ENCODE measurements at regions not wholly inside any gene's neighbourhood (a gene's known extent, or its start where the extent isn't known, plus 50 kb on each side); places are given as distances from the start of the nearest gene placed in this dataset.
A peak's percentile ranks its signal among the peaks of the same experiment; 100 is the strongest.

DNA sequence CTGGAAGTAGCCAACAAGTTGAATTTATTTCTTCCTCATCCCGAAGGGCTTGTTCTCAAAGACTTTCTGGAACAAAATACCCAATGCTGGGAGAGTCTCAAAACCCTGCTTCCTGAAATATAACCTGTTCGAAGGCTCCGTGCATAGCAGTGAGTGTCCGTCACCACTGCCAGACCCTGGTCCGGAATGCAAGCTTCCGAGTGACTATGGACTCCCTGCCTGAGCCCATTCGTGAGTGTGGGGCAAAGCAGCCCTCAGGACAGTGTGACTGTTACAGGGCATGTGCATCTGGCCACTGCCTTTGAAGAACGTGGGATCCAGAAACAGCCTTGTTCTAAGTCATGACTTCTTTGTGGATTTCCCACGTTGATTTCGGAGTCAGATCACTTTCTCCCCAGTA lies 214.5 kb upstream of the IGF1R start:
- ATAC-seq (ENCODE audit: low read depth) (no peak), DNase-seq (ENCODE audit: low spot score) (no peak)
- no peaks in the 10 kb centered on the region for H3K4me1 ChIP-seq (ENCODE audit: insufficient read depth, poor library complexity, severe bottlenecking)
- no peaks in the 10 kb centered on the region for H3K36me3 ChIP-seq (ENCODE audit: low read depth)
- H3K27me3 ChIP-seq (ENCODE audit: insufficient read depth, poor library complexity, severe bottlenecking), result no peaks in the 10 kb centered on the region
- H3K27ac ChIP-seq (ENCODE audit: poor library complexity, severe bottlenecking), result no peak overlapping the region
- no peaks in the 10 kb centered on the region for H3K9me3 ChIP-seq (ENCODE audit: severe bottlenecking)
- no peak overlapping the region for H3K4me3 ChIP-seq (ENCODE audit: severe bottlenecking)
- TF ChIP-seq, protein P1, sequence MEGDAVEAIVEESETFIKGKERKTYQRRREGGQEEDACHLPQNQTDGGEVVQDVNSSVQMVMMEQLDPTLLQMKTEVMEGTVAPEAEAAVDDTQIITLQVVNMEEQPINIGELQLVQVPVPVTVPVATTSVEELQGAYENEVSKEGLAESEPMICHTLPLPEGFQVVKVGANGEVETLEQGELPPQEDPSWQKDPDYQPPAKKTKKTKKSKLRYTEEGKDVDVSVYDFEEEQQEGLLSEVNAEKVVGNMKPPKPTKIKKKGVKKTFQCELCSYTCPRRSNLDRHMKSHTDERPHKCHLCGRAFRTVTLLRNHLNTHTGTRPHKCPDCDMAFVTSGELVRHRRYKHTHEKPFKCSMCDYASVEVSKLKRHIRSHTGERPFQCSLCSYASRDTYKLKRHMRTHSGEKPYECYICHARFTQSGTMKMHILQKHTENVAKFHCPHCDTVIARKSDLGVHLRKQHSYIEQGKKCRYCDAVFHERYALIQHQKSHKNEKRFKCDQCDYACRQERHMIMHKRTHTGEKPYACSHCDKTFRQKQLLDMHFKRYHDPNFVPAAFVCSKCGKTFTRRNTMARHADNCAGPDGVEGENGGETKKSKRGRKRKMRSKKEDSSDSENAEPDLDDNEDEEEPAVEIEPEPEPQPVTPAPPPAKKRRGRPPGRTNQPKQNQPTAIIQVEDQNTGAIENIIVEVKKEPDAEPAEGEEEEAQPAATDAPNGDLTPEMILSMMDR (IDR thresholded peaks at IDR 0.05; ENCODE audit: poor library complexity, severe bottlenecking), result no peak

DNA sequence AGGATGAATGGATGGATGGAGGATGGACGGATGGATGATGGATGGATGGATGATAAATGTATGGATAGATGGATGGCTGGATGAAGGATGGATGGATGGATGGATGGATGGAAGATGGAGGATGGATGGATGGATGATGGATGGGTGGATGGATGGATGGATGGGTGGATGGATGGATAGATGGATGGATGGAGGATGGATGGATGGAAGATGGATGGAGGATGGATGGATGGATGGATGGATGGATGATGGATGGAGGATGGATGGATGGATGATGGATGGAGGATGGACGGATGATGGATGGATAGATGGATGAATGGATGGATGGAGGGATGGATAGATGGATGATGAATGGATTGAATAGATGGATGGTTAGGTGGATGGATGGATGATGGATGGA lies 210.6 kb upstream of the IGF1R start:
- H3K36me3 ChIP-seq (ENCODE audit: low read depth), result no peaks in the 10 kb centered on the region
- H3K27ac ChIP-seq (ENCODE audit: poor library complexity, severe bottlenecking), result no peak overlapping the region
- ATAC-seq (ENCODE audit: low read depth) (no peak), DNase-seq (ENCODE audit: low spot score) (no peak)
- H3K4me1 ChIP-seq (ENCODE audit: insufficient read depth, poor library complexity, severe bottlenecking), result peaks cover 10% of the 10 kb centered on the region
- H3K27me3 ChIP-seq (ENCODE audit: insufficient read depth, poor library complexity, severe bottlenecking), result no peaks in the 10 kb centered on the region
- TF ChIP-seq, protein P1 (IDR thresholded peaks at IDR 0.05; ENCODE audit: poor library complexity, severe bottlenecking), result no peak
- H3K9me3 ChIP-seq (ENCODE audit: severe bottlenecking), result no peaks in the 10 kb centered on the region
- no peak overlapping the region for H3K4me3 ChIP-seq (ENCODE audit: severe bottlenecking)

DNA sequence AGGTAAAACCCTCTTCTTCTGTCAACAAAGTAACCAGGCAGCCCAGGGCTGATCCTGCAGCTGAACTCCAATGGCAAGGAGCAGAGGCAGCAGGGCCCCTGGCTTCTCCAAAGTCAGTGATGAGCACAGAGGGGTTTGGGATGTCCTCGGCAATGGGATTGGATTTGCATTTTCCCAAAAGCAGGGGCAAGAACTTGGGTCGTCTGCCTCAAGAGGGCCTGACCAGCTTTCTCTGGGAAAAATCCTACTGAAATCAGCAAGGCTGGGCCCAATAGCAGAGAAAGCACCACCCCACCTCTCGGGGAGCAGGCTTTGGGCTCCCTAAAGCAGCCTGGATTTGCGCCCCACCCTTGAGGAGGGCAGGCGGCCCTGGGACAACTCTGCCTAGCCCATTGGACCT lies 210.0 kb upstream of the IGF1R start:
- TF ChIP-seq, protein P1 (IDR thresholded peaks at IDR 0.05; ENCODE audit: poor library complexity, severe bottlenecking), result no peak
- H3K36me3 ChIP-seq (ENCODE audit: low read depth), result no peaks in the 10 kb centered on the region
- H3K27me3 ChIP-seq (ENCODE audit: insufficient read depth, poor library complexity, severe bottlenecking), result no peaks in the 10 kb centered on the region
- H3K27ac ChIP-seq (ENCODE audit: poor library complexity, severe bottlenecking), result no peak overlapping the region
- DNase-seq (ENCODE audit: low spot score) (no peak), ATAC-seq (ENCODE audit: low read depth) (no peak)
- H3K4me1 ChIP-seq (ENCODE audit: insufficient read depth, poor library complexity, severe bottlenecking), result peaks cover 15% of the 10 kb centered on the region
- no peaks in the 10 kb centered on the region for H3K9me3 ChIP-seq (ENCODE audit: severe bottlenecking)
- no peak overlapping the region for H3K4me3 ChIP-seq (ENCODE audit: severe bottlenecking)

DNA sequence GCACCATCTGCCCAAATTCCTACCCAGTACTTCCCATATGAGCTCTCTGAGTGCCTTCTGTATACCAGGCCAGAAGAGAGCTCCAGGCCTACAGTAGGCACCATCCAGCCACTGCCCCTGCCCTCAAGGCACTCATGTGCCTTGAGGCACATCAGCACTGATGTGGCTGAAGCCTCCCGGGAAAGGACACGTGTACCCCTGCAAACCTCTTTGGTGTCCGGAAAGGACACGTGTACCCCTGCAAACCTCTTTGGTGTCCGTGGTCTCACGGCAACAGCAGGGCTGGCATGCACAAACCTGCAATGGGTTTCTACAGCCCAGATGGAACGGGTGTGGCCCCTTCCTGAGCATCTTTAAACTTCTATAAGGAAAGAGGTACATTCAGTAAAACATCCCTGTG lies 209.4 kb upstream of the IGF1R start:
- no peak overlapping the region for H3K27ac ChIP-seq (ENCODE audit: poor library complexity, severe bottlenecking)
- TF ChIP-seq, protein P1 (IDR thresholded peaks at IDR 0.05; ENCODE audit: poor library complexity, severe bottlenecking), result no peak
- H3K36me3 ChIP-seq (ENCODE audit: low read depth), result no peaks in the 10 kb centered on the region
- no peak for ATAC-seq (ENCODE audit: low read depth)
- H3K4me3 ChIP-seq (ENCODE audit: severe bottlenecking), result no peak overlapping the region
- DNase-seq (ENCODE audit: low spot score), result no peak
- no peaks in the 10 kb centered on the region for H3K27me3 ChIP-seq (ENCODE audit: insufficient read depth, poor library complexity, severe bottlenecking)
- peaks cover 15% of the 10 kb centered on the region for H3K4me1 ChIP-seq (ENCODE audit: insufficient read depth, poor library complexity, severe bottlenecking)
- no peaks in the 10 kb centered on the region for H3K9me3 ChIP-seq (ENCODE audit: severe bottlenecking)

DNA sequence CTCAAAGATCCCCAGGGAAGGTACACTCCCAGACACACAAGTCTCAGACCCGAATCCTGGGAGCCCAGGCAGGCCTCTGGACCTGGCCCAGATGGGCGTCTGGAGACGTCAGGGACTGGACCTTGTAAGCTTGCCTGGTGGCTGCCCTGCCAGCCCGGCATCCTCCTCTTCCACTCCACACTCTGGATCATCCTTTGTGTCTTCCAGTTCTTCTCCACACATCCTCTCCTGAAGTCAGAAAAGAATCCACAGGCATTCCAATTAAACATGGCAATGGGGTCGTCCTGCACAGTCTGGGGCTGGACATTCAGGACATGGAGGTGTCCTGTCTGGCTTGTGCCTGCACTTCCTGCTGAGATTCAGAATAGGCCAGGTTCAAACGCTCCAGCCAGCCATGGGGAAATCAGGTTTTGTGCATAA lies 208.8 kb upstream of the IGF1R start:
- DNase-seq (ENCODE audit: low spot score), result peak; percentile 50
- TF ChIP-seq, protein P1 (IDR thresholded peaks at IDR 0.05; ENCODE audit: poor library complexity, severe bottlenecking), result no peak
- H3K4me1 ChIP-seq (ENCODE audit: insufficient read depth, poor library complexity, severe bottlenecking), result peaks cover 15% of the 10 kb centered on the region
- no peak overlapping the region for H3K4me3 ChIP-seq (ENCODE audit: severe bottlenecking)
- ATAC-seq (ENCODE audit: low read depth), result no peak
- H3K27me3 ChIP-seq (ENCODE audit: insufficient read depth, poor library complexity, severe bottlenecking), result no peaks in the 10 kb centered on the region
- H3K9me3 ChIP-seq (ENCODE audit: severe bottlenecking), result no peaks in the 10 kb centered on the region
- no peak overlapping the region for H3K27ac ChIP-seq (ENCODE audit: poor library complexity, severe bottlenecking)
- no peaks in the 10 kb centered on the region for H3K36me3 ChIP-seq (ENCODE audit: low read depth)
